AG10803 (cell line): ENCODE measurements at regions not wholly inside any gene's neighbourhood (a gene's known extent, or its start where the extent isn't known, plus 50 kb on each side); places are given as distances from the start of the nearest gene placed in this dataset.
A peak's percentile ranks its signal among the peaks of the same experiment; 100 is the strongest.
"Not testable (repeated sequence)": the region's sequence is repeated elsewhere in the genome, so short reads cannot be mapped to it uniquely, and the experiment has no call there.

ENCODE experiments used
- DNase-seq: peaks from one replicate; pipeline ENCODE4 v3.0.0; 2010; ENCODE audit warnings: low read depth
- H3K4me3 ChIP-seq: 2 replicates; pipeline ENCODE4 v1.5.1; 2011; ENCODE audit warnings: mild to moderate bottlenecking, low read length, control low read depth
- CTCF ChIP-seq: conservative IDR thresholded peaks from 2 replicates; pipeline ENCODE4 v1.5.1; 2011; ENCODE audit warnings: mild to moderate bottlenecking, low read length, control low read depth, inconsistent platforms

GRCh38 chr7:69419934-69420333, 178.3 kb upstream of the AUTS2 start:
- no peak overlapping the region for H3K4me3 ChIP-seq
- peak; percentile 23 for DNase-seq
- no peak for TF ChIP-seq CTCF

GRCh38 chr7:69422574-69422985, 175.7 kb upstream of the AUTS2 start:
- DNase-seq: no peak
- H3K4me3 ChIP-seq: no peak overlapping the region
- no peak for TF ChIP-seq CTCF

- no peak for DNase-seq
Observed at GRCh38 chr7:69426705-69427104, 171.6 kb upstream of the AUTS2 start.

GRCh38 chr7:69428089-69428488, 170.2 kb upstream of the AUTS2 start:
- no peak for TF ChIP-seq CTCF
- no peak overlapping the region for H3K4me3 ChIP-seq
- no peak for DNase-seq

More at GRCh38 chr7:69426705-69427104, 171.6 kb upstream of the AUTS2 start:
- no peak for TF ChIP-seq CTCF
- no peak overlapping the region for H3K4me3 ChIP-seq

- H3K4me3 ChIP-seq: no peak overlapping the region
- TF ChIP-seq CTCF: no peak
- DNase-seq: peak; percentile 84
Observed at GRCh38 chr7:69429911-69430383, 168.3 kb upstream of the AUTS2 start.

- DNase-seq: peak; percentile 11
- no peak overlapping the region for H3K4me3 ChIP-seq
- no peak for TF ChIP-seq CTCF
Observed at GRCh38 chr7:69430384-69431021, 167.8 kb upstream of the AUTS2 start.

GRCh38 chr7:69431626-69432025, 166.6 kb upstream of the AUTS2 start:
- DNase-seq: peak; percentile 11
- no peak overlapping the region for H3K4me3 ChIP-seq
- no peak for TF ChIP-seq CTCF

GRCh38 chr7:69432276-69432675, 166.0 kb upstream of the AUTS2 start:
- peak; percentile 84 for DNase-seq

More at GRCh38 chr7:69432276-69432675, 166.0 kb upstream of the AUTS2 start:
- not testable (repeated sequence) for H3K4me3 ChIP-seq
